ENCODE measurements at regions not wholly inside any gene's neighbourhood (a gene's known extent, or its start where the extent isn't known, plus 50 kb on each side); places are given as distances from the start of the nearest gene placed in this dataset.

- FAIRE-seq (peak; percentile 17), DNase-seq (ENCODE audit: low read depth, low spot score) (no peak)
- Histone ChIP-seq H3K4me2 (ENCODE audit: control insufficient read depth, extremely low read depth, insufficient read depth, low read depth, low read length) (no peak overlapping the region), H2AFZ (ENCODE audit: control insufficient read depth, low read length) (no peak overlapping the region), H3K4me3 (ENCODE audit: control insufficient read depth in 2 of 3, extremely low read depth in 1 of 3, insufficient read depth in 2 of 3, low read depth in 1 of 3, low read length in 3 of 3) (no peak overlapping the region), H3K27me3 (ENCODE audit: control insufficient read depth, extremely low read depth, insufficient read depth, low read length) (no peaks in the 10 kb centered on the region), H3K4me1 (ENCODE audit: control insufficient read depth, extremely low read depth, insufficient read depth, low read length) (peaks cover 25% of the 10 kb centered on the region), H4K20me1 (ENCODE audit: control insufficient read depth, extremely low read depth, insufficient read depth, low read length) (no peaks in the 10 kb centered on the region), H3K9ac (ENCODE audit: control insufficient read depth, extremely low read depth, insufficient read depth, low read length) (no peak overlapping the region), H3K27ac (ENCODE audit: control insufficient read depth, insufficient read depth, low read length) (no peak overlapping the region), H3K79me2 (ENCODE audit: control insufficient read depth, insufficient read depth, low read length) (no peaks in the 10 kb centered on the region), H3K9me3 (ENCODE audit: control insufficient read depth, low read depth, low read length) (no peaks in the 10 kb centered on the region), H3K9me1 (ENCODE audit: control insufficient read depth, extremely low read depth, insufficient read depth, low read length) (no peaks in the 10 kb centered on the region), H3K36me3 (ENCODE audit: control insufficient read depth in 2 of 2, extremely low read depth in 1 of 2, insufficient read depth in 2 of 2, low read length in 2 of 2) (no peaks in the 10 kb centered on the region)
- TF ChIP-seq EZH2 (IDR thresholded peaks at IDR 0.05; ENCODE audit: low read length) (no peak), CTCF (optimal IDR thresholded peaks at IDR 0.05 in 1 of 3, IDR thresholded peaks at IDR 0.05 in 1 of 3, conservative IDR thresholded peaks at IDR 0.05 in 1 of 3; ENCODE audit: extremely low read depth in 1 of 3, insufficient read depth in 2 of 3, low read length in 3 of 3) (no peak)
- dilution Hi-C loops (cut with MboI; ENCODE audit: extremely low pct_ligation_motif_present, low sequenced_read_pairs), result no loop called here
These were observed 98.9 kb upstream of the PFN2 start for GRCh38 chr3:150069633-150070032.

GRCh38 chr3:150069154-150069527 is 98.4 kb upstream of the PFN2 start:
- Histone ChIP-seq H4K20me1 (ENCODE audit: control insufficient read depth, extremely low read depth, insufficient read depth, low read length) (no peaks in the 10 kb centered on the region), H3K9me3 (ENCODE audit: control insufficient read depth, low read depth, low read length) (no peaks in the 10 kb centered on the region), H3K27ac (ENCODE audit: control insufficient read depth, insufficient read depth, low read length) (no peak overlapping the region), H3K36me3 (ENCODE audit: control insufficient read depth in 2 of 2, extremely low read depth in 1 of 2, insufficient read depth in 2 of 2, low read length in 2 of 2) (no peaks in the 10 kb centered on the region), H3K4me3 (ENCODE audit: control insufficient read depth in 2 of 3, extremely low read depth in 1 of 3, insufficient read depth in 2 of 3, low read depth in 1 of 3, low read length in 3 of 3) (no peak overlapping the region), H3K79me2 (ENCODE audit: control insufficient read depth, insufficient read depth, low read length) (no peaks in the 10 kb centered on the region), H3K4me2 (ENCODE audit: control insufficient read depth, extremely low read depth, insufficient read depth, low read depth, low read length) (peak overlapping the region; percentile 11), H3K9ac (ENCODE audit: control insufficient read depth, extremely low read depth, insufficient read depth, low read length) (no peak overlapping the region), H3K4me1 (ENCODE audit: control insufficient read depth, extremely low read depth, insufficient read depth, low read length) (peaks cover 25% of the 10 kb centered on the region), H3K27me3 (ENCODE audit: control insufficient read depth, extremely low read depth, insufficient read depth, low read length) (no peaks in the 10 kb centered on the region), H3K9me1 (ENCODE audit: control insufficient read depth, extremely low read depth, insufficient read depth, low read length) (no peaks in the 10 kb centered on the region), H2AFZ (ENCODE audit: control insufficient read depth, low read length) (no peak overlapping the region)
- DNase-seq (ENCODE audit: low read depth, low spot score), result no peak
- FAIRE-seq, result peak; percentile 46
- dilution Hi-C loops (cut with MboI; ENCODE audit: extremely low pct_ligation_motif_present, low sequenced_read_pairs), result no loop called here
- TF ChIP-seq CTCF (optimal IDR thresholded peaks at IDR 0.05 in 1 of 3, IDR thresholded peaks at IDR 0.05 in 1 of 3, conservative IDR thresholded peaks at IDR 0.05 in 1 of 3; ENCODE audit: extremely low read depth in 1 of 3, insufficient read depth in 2 of 3, low read length in 3 of 3), result no peak
- no peak for TF ChIP-seq EZH2 (IDR thresholded peaks at IDR 0.05; ENCODE audit: low read length)
